WI38 (cell line): ENCODE measurements at regions not wholly inside any gene's neighbourhood (a gene's known extent, or its start where the extent isn't known, plus 50 kb on each side); places are given as distances from the start of the nearest gene placed in this dataset.

Source experiments
- H3K4me3 ChIP-seq: 2 replicates; pipeline ENCODE4 v1.5.1; 2011; ENCODE audit warnings: low read depth, mild to moderate bottlenecking, control low read depth, low read length
- CTCF ChIP-seq: IDR thresholded peaks from 2 replicates; pipeline ENCODE4 v1.5.1; 2012; ENCODE audit warnings: low read depth, mild to moderate bottlenecking, control low read depth, low read length

GRCh38 chr12:9346866-9347327 is 138.7 kb upstream of the PZP start:
- no peak overlapping the region for H3K4me3 ChIP-seq
- TF ChIP-seq CTCF: no peak

DNA sequence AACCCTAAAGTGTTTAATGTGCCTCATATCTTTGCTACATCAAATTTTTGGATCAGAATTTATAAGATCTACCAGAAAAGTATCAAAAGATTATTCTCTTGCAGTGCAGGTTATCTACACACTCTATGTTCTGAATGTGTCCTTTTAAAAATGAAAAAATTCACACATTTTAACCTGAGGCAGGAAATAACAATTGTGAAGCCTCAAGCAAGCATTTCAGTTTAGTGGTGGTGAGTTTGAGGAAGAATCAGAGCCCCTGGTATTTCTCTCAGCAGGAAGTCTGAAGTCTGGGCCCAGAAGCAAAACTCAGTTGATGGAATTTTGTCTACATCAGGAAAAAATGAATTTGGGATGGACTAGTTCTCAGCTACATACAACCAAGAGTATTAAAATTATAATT is 137.0 kb upstream of the PZP start:
- no peak overlapping the region for H3K4me3 ChIP-seq
- no peak for TF ChIP-seq CTCF

DNA sequence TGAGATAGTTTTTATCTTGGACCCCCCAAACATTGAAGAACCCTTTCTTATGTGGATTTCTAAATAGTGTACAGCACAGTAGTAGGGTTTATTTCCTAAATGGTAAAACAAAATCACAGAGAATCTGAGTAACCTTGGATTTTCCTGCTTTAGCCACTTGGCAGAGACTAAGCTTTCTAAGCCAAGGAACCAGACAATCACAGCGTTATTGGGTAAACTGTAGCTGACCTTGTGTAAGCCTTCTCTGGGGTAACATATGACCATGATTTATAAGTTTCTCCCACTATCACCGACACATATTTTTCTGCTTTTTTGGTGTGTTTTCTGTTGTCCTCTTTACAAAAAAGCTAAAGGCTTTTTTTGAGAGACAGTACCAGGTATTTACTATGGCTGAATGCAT is 136.3 kb upstream of the PZP start:
- no peak overlapping the region for H3K4me3 ChIP-seq

GRCh38 chr12:9343731-9344130 is 135.5 kb upstream of the PZP start:
- no peak for TF ChIP-seq CTCF
- H3K4me3 ChIP-seq: no peak overlapping the region

More for the DNA sequence above, 136.3 kb upstream of the PZP start:
- TF ChIP-seq CTCF: no peak

- H3K4me3 ChIP-seq: no peak overlapping the region
- no peak for TF ChIP-seq CTCF
Observed at GRCh38 chr12:9342614-9343353, 134.6 kb upstream of the PZP start.

DNA sequence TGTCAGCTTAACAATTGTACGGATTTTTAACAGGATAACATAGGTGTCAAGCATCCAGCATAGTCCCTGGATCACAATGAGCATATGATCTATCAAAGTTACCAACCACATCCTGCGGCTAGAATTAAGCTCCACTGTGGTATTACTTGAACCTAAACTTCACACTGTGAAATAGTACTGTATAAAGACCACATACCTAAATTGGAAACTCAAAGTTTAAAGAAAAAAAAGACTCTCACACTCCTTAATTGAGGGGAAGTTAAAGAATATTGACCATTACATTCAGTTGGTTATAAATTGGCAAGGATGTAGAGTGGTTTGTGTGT is 133.0 kb upstream of the PZP start:
- TF ChIP-seq CTCF: no peak
- H3K4me3 ChIP-seq: no peak overlapping the region

- no peak for TF ChIP-seq CTCF
- no peak overlapping the region for H3K4me3 ChIP-seq
Observed at GRCh38 chr12:9340422-9341259, 132.4 kb upstream of the PZP start.
